ENCODE measurements at regions not wholly inside any gene's neighbourhood (a gene's known extent, or its start where the extent isn't known, plus 50 kb on each side); places are given as distances from the start of the nearest gene placed in this dataset.

GRCh38 chr6:8670792-8671191 lies 235.4 kb upstream of the SLC35B3 start:
- H2BK12ac ChIP-seq (ENCODE audit: insufficient read length, low read depth, low read length) = no peak overlapping the region
- H3K14ac ChIP-seq (ENCODE audit: insufficient read depth, low read length) = no peak overlapping the region
- H3K79me2 ChIP-seq (ENCODE audit: insufficient read depth, low read length) = no peaks in the 10 kb centered on the region
- no peaks in the 10 kb centered on the region for H3K4me1 ChIP-seq (ENCODE audit: insufficient read depth, low read length)
- H3K4me2 ChIP-seq (ENCODE audit: insufficient read depth, insufficient read length, low read length) = no peak overlapping the region
- H3K4me1 Mint-ChIP-seq = no peaks in the 10 kb centered on the region
- no peak overlapping the region for H3K27ac Mint-ChIP-seq
- no peak overlapping the region for H3K4ac ChIP-seq (ENCODE audit: low read depth, low read length)
- no peak overlapping the region for H2BK120ac ChIP-seq (ENCODE audit: low read depth, low read length, poor library complexity, severe bottlenecking)
- H3K56ac ChIP-seq (ENCODE audit: insufficient read length, low read depth, low read length) = no peak overlapping the region
- no peak overlapping the region for H3K9ac ChIP-seq (ENCODE audit: extremely low read depth, insufficient read length, low read length)
- no peak overlapping the region for H3T11ph ChIP-seq (ENCODE audit: low read length)
- no peak overlapping the region for H3K4me3 Mint-ChIP-seq
- no peaks in the 10 kb centered on the region for H4K20me1 ChIP-seq (ENCODE audit: control insufficient read depth, insufficient read depth, insufficient read length)
- H4K91ac ChIP-seq (ENCODE audit: insufficient read length, low read depth, low read length) = no peak overlapping the region
- no peaks in the 10 kb centered on the region for H3K79me1 ChIP-seq (ENCODE audit: insufficient read depth, low read depth, low read length, poor library complexity, severe bottlenecking)
- no peak for DNase-seq
- TF ChIP-seq CTCF (conservative IDR thresholded peaks at IDR 0.05) = no peak
- no peak overlapping the region for H2AK5ac ChIP-seq (ENCODE audit: insufficient read length, low read length)
- no peaks in the 10 kb centered on the region for H3K27me3 Mint-ChIP-seq (ENCODE audit: low read depth)
- no peak overlapping the region for H2AFZ ChIP-seq (ENCODE audit: low read length)
- no peaks in the 10 kb centered on the region for H3K9me3 ChIP-seq (ENCODE audit: control insufficient read depth, low read depth, low read length)
- H3K9me3 Mint-ChIP-seq = peaks cover 0 to 4% of the 10 kb centered on the region in 2 experiments; a peak in 2 of 5 replicates
- no peak overlapping the region for H3K23ac ChIP-seq (ENCODE audit: insufficient read length, low read depth, low read length)
- H4K5ac ChIP-seq (ENCODE audit: insufficient read length, low read depth, low read length) = no peak overlapping the region
- no peaks in the 10 kb centered on the region for H3K27me3 ChIP-seq (ENCODE audit: insufficient read depth, low read length)
- no peak overlapping the region for H2BK20ac ChIP-seq (ENCODE audit: low read depth, low read length, poor library complexity, severe bottlenecking)
- H3K36me3 Mint-ChIP-seq (ENCODE audit: insufficient read depth in 1 of 3, low read depth in 3 of 3) = no peaks in the 10 kb centered on the region
- H4K8ac ChIP-seq (replicated peaks; ENCODE audit: insufficient read length, low read depth, low read length) = no peak overlapping the region
- no peak overlapping the region for H2BK5ac ChIP-seq (ENCODE audit: insufficient read length, low read length)
- no peak overlapping the region for H2BK15ac ChIP-seq (ENCODE audit: low read depth, low read length)
- no peaks in the 10 kb centered on the region for H3K23me2 ChIP-seq (ENCODE audit: insufficient read length, low read depth, low read length, poor library complexity, severe bottlenecking)
- no CpG with 5 or more reads among the region's 1 CpG for WGBS (ENCODE audit: extremely low coverage, insufficient read length, low lambda C conversion rate)
- no peak overlapping the region for H3K27ac ChIP-seq (ENCODE audit: insufficient read length, low read depth, low read length)
- no peak overlapping the region for H3K18ac ChIP-seq (ENCODE audit: insufficient read length, low read depth, low read length)

Measured in H9 (cell line).